T-helper 9 cell (primary cell): ENCODE measurements at regions not wholly inside any gene's neighbourhood (a gene's known extent, or its start where the extent isn't known, plus 50 kb on each side); places are given as distances from the start of the nearest gene placed in this dataset.

Source experiments
- DNase-seq: peaks from one replicate; pipeline ENCODE4 v3.0.0-alpha.2; 2020

GRCh38 chr7:106480161-106480579 is 180.8 kb downstream of the CCDC71L start:
- DNase-seq: no peak

GRCh38 chr7:106476751-106477150 is 184.2 kb downstream of the CCDC71L start:
- no peak for DNase-seq

DNA sequence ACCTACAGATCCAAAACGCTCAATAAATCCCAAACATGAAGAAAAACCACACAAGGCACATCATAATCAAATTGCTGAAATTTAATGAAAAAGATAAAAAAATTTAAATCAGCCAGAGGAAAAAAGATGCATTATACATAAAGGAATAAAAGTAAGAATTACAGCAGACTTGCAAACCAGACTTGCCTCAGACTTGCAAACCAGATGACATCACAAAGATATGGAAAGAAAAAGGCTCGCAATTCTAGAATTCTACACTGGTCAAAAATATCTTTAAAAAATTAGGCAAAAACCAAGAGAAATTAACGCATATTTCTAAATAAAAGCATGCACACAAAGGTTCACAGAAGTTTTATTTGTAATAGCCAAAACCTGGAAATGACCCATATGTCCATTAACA is 188.0 kb upstream of the NAMPT start:
- no peak for DNase-seq

- no peak for DNase-seq
Measured at GRCh38 chr7:106471686-106472440, 187.1 kb upstream of the NAMPT start.

DNA sequence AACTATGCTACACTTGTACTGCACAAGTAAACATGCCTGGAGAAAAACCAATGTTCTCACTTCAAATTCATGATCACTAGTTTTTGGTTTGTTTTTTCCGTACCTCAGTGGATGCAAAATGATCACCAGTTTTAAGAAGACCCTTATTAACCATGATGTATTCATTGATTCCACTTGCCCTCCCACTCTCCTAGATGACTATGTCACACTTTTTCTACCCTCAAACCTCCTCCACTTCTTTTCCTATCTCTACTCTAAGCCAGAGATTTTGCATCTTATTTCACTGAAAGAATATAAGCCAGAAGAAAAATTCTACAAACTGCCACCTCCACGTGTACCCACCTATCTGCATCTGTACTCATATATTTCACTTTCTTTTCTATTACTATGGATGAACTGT is 186.2 kb upstream of the NAMPT start:
- no peak for DNase-seq

GRCh38 chr7:106466867-106467266 is 182.1 kb upstream of the NAMPT start:
- DNase-seq: no peak

GRCh38 chr7:106465704-106466468 is 181.1 kb upstream of the NAMPT start:
- no peak for DNase-seq

DNA sequence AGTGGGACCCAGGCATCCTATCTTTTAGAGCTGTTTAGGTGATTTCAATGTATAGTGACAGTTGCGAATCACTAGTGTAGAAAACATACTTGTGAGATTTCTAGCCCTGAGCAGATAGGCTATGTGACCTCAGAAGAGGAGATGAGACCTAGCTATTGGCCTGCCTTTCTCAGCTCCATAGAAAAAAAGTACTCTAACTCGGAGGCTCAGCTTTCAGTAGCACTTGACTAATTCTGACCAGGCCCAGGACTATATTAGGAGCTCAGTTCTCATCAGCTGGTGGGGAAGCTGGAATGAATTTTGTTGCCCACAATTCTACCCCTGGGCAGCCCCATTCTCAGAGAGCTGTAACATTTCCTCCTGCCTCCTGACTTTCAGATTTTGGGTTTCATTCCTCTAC is 179.9 kb upstream of the NAMPT start:
- no peak for DNase-seq

GRCh38 chr7:106463851-106464611 is 179.2 kb upstream of the NAMPT start:
- DNase-seq: no peak

DNA sequence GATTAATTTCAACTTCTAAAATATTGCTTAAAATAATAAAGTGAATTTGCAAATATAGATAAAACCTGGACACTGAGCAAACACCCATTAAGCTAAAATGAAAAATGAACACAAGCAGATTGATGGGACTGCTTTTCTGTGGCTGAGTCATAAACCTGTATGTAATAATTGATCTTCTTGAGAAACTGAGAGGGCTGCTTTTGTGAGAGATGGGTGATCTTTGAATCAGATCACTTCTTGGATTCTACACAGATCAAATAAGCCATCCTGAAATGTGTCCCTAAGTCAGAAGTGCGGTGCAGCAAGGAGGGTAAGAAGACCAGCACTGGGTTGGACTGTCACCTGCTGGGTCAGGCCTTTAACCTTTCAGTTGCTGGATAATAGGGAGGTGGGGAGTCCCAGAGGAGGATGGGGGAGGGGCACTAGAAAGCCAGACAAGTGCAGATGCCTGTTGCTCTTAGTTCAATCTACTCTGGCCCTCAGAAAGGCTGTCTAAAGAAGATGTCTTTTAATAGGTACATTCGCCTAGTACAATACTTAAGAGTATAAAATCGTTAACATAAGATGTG is 178.2 kb upstream of the NAMPT start:
- DNase-seq: no peak

- no peak for DNase-seq
Measured at GRCh38 chr7:106462365-106462859, 177.6 kb upstream of the NAMPT start.

DNA sequence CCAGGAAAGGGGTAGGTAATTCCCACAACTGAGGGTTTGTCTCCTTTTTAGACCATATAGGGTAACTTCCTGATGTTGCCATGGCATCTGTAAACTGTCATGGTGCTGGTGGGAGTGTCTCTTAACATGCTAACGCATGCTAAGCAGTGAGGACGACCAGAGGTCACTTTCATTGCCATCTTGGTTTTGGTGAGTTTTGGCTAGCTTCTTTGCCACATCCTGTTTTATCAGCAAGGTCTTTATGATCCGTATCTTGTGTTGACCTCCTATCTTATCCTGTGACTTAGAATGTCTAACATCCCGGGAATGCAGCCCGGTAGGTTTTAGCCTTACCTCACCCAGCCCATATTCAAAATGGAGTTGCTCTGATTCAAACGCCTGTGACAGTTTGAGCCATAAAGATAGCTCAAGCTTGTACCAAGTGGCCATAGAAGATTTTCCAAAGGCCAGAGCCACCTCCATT is 176.0 kb upstream of the NAMPT start:
- DNase-seq: no peak

DNA sequence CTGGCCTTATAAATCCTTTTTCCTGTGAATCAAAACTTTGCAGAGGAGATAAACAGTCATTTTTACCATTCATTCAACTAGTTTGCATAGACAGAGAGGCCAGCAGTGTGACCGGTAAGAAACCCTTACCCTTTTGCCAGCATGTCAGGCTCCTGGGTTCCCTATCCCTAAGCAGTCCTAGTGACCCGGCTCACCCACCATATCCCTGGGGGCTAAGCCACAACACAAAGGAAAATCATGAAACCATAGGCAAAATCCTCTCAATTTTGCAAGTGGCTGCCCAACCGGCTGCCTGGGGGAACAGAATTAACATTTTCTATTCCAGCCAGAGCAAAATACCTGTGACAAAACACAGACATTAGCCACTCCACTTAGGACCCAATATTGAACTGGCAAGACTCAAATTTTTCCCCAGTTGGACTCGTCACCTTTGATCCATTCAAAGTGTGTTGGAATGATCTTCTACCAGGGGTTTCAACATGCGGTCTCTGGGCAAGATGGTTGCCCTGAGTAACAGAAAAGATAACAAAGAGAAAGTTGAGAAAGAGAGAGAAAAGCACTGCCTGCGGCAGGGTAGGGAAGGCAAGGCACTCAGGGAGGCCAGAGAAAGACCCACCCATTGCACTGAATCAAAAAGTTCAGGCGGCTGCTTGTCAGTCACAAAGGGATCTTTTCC is 174.8 kb upstream of the NAMPT start:
- DNase-seq: no peak

DNA sequence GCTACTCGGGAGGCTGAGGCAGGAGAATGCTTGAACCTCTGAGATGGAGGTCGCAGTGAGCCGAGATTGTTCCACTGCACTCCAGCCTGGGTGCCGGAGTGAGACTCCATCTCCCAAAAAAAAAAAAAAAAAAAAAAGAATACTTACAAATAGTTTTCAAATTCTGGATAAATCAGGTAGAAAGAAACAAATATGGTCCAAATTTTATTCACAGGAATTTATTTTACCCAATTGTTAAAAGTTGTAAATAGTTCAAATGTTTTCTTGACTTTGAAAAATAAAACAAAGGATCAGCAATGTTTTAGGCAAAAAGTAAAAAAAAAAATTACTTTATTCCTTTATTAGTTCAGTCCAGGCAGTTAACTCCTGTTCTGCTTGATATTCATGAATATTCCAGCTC is 172.9 kb upstream of the NAMPT start:
- no peak for DNase-seq

DNA sequence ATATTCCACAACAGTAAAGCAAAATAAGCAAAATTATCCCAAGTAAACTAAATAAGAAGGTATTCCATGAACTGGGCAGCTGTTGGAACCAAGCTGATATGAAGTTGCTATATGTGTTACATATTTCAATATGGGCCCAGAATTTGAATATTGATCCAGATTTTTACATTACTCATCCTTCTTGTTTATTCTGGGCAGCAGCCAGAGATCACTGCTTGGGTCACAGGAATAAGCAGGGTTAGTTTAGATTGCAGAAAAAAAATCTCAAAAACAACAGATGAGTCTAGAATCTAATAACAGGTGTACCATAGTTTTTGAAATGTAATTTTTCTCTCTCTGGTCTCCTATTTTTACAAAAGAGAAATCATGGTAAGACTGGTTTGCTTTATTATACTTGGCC is 171.5 kb upstream of the NAMPT start:
- no peak for DNase-seq

DNA sequence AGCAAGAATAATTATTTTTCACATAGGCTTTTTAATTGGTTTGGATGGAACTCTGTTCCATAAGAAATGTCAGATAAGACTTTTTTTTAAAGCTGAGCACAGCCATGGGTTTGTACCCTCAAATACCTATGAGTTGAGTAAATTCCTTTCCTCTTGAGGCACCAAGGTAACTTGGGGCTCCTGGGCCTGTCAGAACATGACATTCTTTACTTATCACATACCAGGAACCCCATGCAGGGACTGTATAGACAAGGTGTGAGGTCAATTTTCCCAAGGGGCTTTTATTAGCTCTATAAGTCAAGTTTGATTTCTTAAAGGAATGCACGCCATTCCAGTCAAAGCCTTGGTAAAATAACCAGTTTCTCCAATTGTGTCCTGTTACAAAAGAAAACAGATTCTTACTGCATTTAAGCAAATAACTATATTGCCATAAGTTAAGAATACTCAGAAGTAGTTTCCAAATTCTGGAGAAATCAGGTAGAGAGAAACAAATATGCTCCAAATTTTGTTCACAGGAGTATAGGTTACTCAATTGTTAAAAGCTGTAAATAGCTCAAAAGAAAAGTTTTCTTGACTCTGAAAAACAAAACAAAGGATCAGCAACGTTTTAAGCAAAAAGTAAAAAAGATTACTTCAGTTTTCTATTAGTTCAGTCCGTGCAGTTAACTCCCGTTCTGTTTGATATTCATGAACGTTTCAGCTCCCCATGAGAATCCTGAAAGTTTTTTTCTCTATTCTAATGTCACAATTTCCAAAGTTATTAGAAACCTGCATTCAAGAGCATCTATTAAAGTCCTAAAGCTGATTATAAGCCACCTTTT is 167.5 kb upstream of the NAMPT start:
- DNase-seq: no peak

DNA sequence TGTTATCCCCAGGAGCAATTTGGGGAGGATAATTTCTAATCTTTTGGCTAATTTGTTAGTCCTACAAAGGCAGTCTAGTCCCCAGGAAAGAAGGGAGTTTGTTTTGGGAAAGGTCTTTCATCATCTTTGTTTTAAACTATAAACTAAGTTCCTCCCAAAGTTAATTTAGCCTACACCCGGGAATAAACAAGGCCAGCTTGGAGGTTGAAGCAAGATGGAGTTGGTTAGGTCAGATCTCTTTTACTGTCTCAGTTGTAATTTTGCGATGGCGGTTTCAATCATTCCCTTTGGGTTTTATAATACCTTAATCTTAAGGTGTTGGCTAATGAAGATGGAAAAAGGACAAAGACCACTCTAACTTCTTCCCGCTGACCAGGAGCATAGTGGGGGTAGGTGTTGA is 166.4 kb upstream of the NAMPT start:
- no peak for DNase-seq

- no peak for DNase-seq
Measured at GRCh38 chr7:106450716-106451115, 165.9 kb upstream of the NAMPT start.

GRCh38 chr7:106448992-106449859 is 164.4 kb upstream of the NAMPT start:
- no peak for DNase-seq

DNA sequence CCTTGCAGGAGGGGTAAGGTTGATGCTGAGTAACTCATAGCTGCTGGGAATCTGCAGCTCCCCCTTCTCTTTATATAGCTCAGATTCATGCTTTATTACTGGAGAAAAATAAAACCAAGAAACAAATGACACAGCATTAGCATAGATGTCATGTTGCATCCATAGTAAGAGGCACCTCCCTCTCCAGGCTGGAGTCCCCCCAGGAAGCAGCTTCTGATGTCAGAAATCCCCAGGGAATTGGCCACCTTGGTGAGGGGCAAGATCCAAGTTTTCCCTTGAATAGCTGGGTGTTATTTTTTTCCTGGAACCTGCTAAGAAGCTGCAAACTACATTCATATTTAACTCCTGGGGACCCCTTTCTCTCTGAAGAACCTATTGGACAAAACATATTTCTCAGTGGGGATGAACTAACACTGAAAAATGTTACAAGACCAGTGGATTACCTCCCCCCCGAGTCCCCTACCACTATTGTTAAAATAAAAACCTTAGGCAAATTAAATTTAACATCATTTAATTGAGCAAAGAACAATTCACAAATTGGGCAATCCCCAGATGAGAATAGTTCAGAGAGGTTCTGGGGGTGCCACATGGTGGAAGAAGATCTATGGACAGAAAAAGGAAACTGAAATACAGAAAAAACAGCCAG is 163.7 kb upstream of the NAMPT start:
- DNase-seq: no peak
